Liver (tissue), 7 donors: ENCODE measurements at regions not wholly inside any gene's neighbourhood (a gene's known extent, or its start where the extent isn't known, plus 50 kb on each side); places are given as distances from the start of the nearest gene placed in this dataset.

Experiments
- DNase-seq: peaks from one replicate; pipeline ENCODE4 v3.0.0-alpha.2; 2017; ENCODE audit warnings: low spot score
- H3K27ac ChIP-seq, 2 donors: one replicate each; pipeline ENCODE4 v1.7.0; 2013; ENCODE audit warnings: inconsistent platforms in 2 of 2, low read length in 2 of 2, control low read depth in 1 of 2, low read depth in 1 of 2, mild to moderate bottlenecking in 1 of 2
- H3K27me3 ChIP-seq, 4 donors: one replicate each; pipeline versions ENCODE4 v1.6.1 to v1.7.0; 2013; ENCODE audit warnings: low read length in 3 of 4, inconsistent platforms in 1 of 4, mild to moderate bottlenecking in 1 of 4, moderate library complexity in 1 of 4; ENCODE audit not compliant: control insufficient read depth in 4 of 4, insufficient read depth in 4 of 4
- H3K36me3 ChIP-seq, 4 donors: one replicate each; pipeline versions ENCODE4 v1.6.1 to v1.7.0; 2013; ENCODE audit warnings: low read length in 3 of 4, mild to moderate bottlenecking in 3 of 4, low read depth in 1 of 4, moderate library complexity in 1 of 4; ENCODE audit not compliant: control insufficient read depth in 4 of 4, insufficient read depth in 3 of 4
- H3K4me1 ChIP-seq, 4 donors: one replicate each; pipeline versions ENCODE4 v1.6.1 to v1.7.0; 2013; ENCODE audit warnings: low read length in 3 of 4, mild to moderate bottlenecking in 3 of 4, moderate library complexity in 1 of 4; ENCODE audit not compliant: control insufficient read depth in 4 of 4, insufficient read depth in 4 of 4
- H3K4me3 ChIP-seq, 3 donors: one replicate each; pipeline versions ENCODE4 v1.6.1 to v1.7.0; 2013; ENCODE audit warnings: low read length in 3 of 3, control low read depth in 1 of 3, low read depth in 1 of 3, mild to moderate bottlenecking in 1 of 3
- H3K9ac ChIP-seq, 2 donors: one replicate each; pipeline ENCODE4 v1.7.0; 2013; ENCODE audit warnings: low read length in 2 of 2, mild to moderate bottlenecking in 2 of 2, moderate library complexity in 2 of 2, control low read depth in 1 of 2, low read depth in 1 of 2
- H3K9me3 ChIP-seq, 4 donors: one replicate each; pipeline versions ENCODE4 v1.6.1 to v1.7.0; 2013; ENCODE audit warnings: low read length in 3 of 4; ENCODE audit not compliant: control insufficient read depth in 4 of 4
- ATF3 ChIP-seq: IDR thresholded peaks from 2 replicates; pipeline ENCODE4 v1.6.1; 2016; ENCODE audit warnings: antibody characterized with exemption
- EGR1 ChIP-seq, 2 donors: IDR thresholded peaks; 2 replicates each; pipeline ENCODE4 v1.6.1; 2016 to 2018; ENCODE audit warnings: antibody characterized with exemption in 2 of 2, low read depth in 2 of 2
- FOXA1 ChIP-seq: IDR thresholded peaks from 2 replicates; pipeline ENCODE4 v1.6.1; 2016; ENCODE audit warnings: antibody characterized with exemption
- FOXA2 ChIP-seq: IDR thresholded peaks from 2 replicates; pipeline ENCODE4 v1.6.1; 2016; ENCODE audit warnings: antibody characterized with exemption
- GABPA ChIP-seq, 2 donors: IDR thresholded peaks in 1 of 2; conservative IDR thresholded peaks in 1 of 2; 2 replicates each; pipeline ENCODE4 v1.6.1; 2016; ENCODE audit warnings: antibody characterized with exemption in 2 of 2, mild to moderate bottlenecking in 1 of 2, moderate library complexity in 1 of 2
- HNF4A ChIP-seq, 2 donors: conservative IDR thresholded peaks; 2 replicates each; pipeline ENCODE4 v1.6.1; 2016; ENCODE audit warnings: antibody characterized with exemption in 2 of 2, mild to moderate bottlenecking in 2 of 2
- HNF4G ChIP-seq: IDR thresholded peaks from 2 replicates; pipeline ENCODE4 v1.6.1; 2016; ENCODE audit warnings: antibody characterized with exemption
- JUND ChIP-seq, 2 donors: IDR thresholded peaks; 2 replicates each; pipeline ENCODE4 v1.6.1; 2016; ENCODE audit warnings: antibody characterized with exemption in 2 of 2
- MAX ChIP-seq: IDR thresholded peaks from 2 replicates; pipeline ENCODE4 v1.6.1; 2016; ENCODE audit warnings: antibody characterized with exemption
- NR2F2 ChIP-seq: IDR thresholded peaks from 2 replicates; pipeline ENCODE4 v1.6.1; 2016; ENCODE audit warnings: antibody characterized with exemption
- REST ChIP-seq: IDR thresholded peaks from 2 replicates; pipeline ENCODE4 v1.6.1; 2016; ENCODE audit warnings: antibody characterized with exemption, mild to moderate bottlenecking
- RXRA ChIP-seq, 2 donors: IDR thresholded peaks; 2 replicates each; pipeline ENCODE4 v1.6.1; 2017 to 2018; ENCODE audit warnings: antibody characterized with exemption in 2 of 2, mild to moderate bottlenecking in 1 of 2
- SP1 ChIP-seq: IDR thresholded peaks from 2 replicates; pipeline ENCODE4 v1.6.1; 2018; ENCODE audit warnings: antibody characterized with exemption, mild to moderate bottlenecking
- TAF1 ChIP-seq: conservative IDR thresholded peaks from 2 replicates; pipeline ENCODE4 v1.6.1; 2016; ENCODE audit warnings: antibody characterized with exemption, mild to moderate bottlenecking
- YY1 ChIP-seq: IDR thresholded peaks from 2 replicates; pipeline ENCODE4 v1.6.1; 2016; ENCODE audit warnings: antibody characterized with exemption, mild to moderate bottlenecking
- WGBS: extraction: QIAGEN DNeasy Blood & Tissue Kit; methylation state at CpG from one replicate; pipeline ENCODE4 v1.1.7; 2013; 5-methylcytosine and 5-hydroxymethylcytosine counted together
- TF ChIP-seq, protein P1 (sequence below): IDR thresholded peaks from 2 replicates; pipeline ENCODE4 v1.6.1; 2016; ENCODE audit warnings: antibody characterized with exemption
- donor health status: healthy.
- donor health status: healthy.
- donor health status: healthy.
- donor health status: healthy.

DNA sequence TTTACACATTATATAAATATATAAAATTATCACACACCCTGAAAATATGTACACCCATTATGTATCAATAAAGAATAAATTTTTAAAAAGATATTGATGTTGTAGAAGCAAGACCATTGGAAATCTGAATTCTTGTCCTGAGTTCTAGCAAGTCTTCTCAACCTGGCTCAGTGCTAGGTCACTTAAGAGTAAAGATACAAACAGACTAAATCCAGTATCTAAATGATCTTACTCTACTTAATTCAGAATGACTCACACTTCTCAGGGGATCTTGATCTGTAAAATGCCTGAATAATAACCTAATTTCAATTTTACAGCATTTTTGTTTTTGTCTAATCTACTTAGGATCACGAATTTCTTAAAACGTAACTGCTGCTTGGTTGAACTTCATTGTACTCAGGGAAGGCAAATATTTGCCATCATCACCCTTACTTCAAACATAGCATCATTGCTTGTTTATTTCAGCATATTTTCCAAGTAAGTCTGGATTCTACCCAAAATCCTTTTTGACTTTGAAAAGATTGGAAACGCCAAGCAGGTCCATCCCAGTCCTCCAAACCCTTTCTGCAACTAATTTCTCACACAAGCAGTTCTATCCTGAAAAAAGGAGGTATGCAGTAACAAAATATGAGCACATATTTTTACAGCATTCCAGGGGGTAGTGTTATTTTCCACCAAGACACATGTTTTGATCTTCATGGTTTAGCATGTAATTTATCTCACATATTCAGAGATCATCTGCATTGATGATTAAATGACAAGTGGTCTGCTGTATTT lies 582.6 kb downstream of the PSAT1 start:
- 40% methylated on average over 3 of the region's 3 CpGs for WGBS

DNA sequence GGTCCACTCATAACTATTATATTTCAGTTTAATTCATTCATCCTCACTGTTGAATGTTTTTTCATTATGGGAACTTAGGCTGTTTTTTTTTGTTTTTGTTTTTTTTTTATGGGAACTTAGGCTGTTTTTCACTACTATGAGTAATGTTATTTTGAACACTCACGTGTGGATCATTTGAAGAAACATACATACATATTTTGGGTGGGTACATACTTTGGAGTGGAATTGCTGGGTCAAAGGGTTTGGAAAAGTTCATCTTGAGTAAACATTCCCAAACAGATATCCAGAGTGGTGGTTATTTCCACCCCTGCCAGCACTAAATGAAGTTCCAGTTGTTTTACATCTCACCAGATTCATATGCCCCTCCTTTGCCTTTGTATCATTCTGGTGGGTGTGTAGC lies 584.4 kb downstream of the PSAT1 start:
- 29% methylated on average over 1 of the region's 1 CpG for WGBS

More for the DNA sequence above, 582.6 kb downstream of the PSAT1 start:
- Histone ChIP-seq H3K27ac (no peak overlapping the region), H3K27me3 (peaks cover 0 to 3% (median 0%) of the 10 kb centered on the region in 4 donors), H3K9me3 (no peaks in the 10 kb centered on the region), H3K4me1 (no peaks in the 10 kb centered on the region), H3K36me3 (no peaks in the 10 kb centered on the region), H3K9ac (no peak overlapping the region), H3K4me3 (no peak overlapping the region)
- TF ChIP-seq FOXA1 (no peak), REST (no peak), SP1 (no peak), YY1 (no peak), FOXA2 (no peak), NR2F2 (no peak), EGR1 (IDR thresholded peaks at IDR 0.05; ENCODE audit: low read depth in 2 of 2) (no peak), HNF4A (conservative IDR thresholded peaks at IDR 0.05) (no peak), JUND (IDR thresholded peaks at IDR 0.05) (no peak), TAF1 (no peak), MAX (no peak), GABPA (IDR thresholded peaks at IDR 0.05 in 1 of 2, conservative IDR thresholded peaks at IDR 0.05 in 1 of 2) (no peak), HNF4G (no peak), RXRA (IDR thresholded peaks at IDR 0.05) (no peak), ATF3 (no peak)
- TF ChIP-seq, protein P1, sequence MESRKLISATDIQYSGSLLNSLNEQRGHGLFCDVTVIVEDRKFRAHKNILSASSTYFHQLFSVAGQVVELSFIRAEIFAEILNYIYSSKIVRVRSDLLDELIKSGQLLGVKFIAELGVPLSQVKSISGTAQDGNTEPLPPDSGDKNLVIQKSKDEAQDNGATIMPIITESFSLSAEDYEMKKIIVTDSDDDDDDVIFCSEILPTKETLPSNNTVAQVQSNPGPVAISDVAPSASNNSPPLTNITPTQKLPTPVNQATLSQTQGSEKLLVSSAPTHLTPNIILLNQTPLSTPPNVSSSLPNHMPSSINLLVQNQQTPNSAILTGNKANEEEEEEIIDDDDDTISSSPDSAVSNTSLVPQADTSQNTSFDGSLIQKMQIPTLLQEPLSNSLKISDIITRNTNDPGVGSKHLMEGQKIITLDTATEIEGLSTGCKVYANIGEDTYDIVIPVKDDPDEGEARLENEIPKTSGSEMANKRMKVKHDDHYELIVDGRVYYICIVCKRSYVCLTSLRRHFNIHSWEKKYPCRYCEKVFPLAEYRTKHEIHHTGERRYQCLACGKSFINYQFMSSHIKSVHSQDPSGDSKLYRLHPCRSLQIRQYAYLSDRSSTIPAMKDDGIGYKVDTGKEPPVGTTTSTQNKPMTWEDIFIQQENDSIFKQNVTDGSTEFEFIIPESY, result no peak
- DNase-seq, result no peak

More for the DNA sequence above, 584.4 kb downstream of the PSAT1 start:
- Histone ChIP-seq H3K9me3 (no peaks in the 10 kb centered on the region), H3K27me3 (peaks cover 0 to 3% (median 0%) of the 10 kb centered on the region in 4 donors), H3K4me1 (no peaks in the 10 kb centered on the region), H3K27ac (no peak overlapping the region), H3K9ac (no peak overlapping the region), H3K4me3 (no peak overlapping the region), H3K36me3 (no peaks in the 10 kb centered on the region)
- TF ChIP-seq JUND (IDR thresholded peaks at IDR 0.05) (no peak), EGR1 (IDR thresholded peaks at IDR 0.05; ENCODE audit: low read depth in 2 of 2) (no peak), FOXA1 (no peak)
- DNase-seq, result no peak
